ENCODE measurements at regions not wholly inside any gene's neighbourhood (a gene's known extent, or its start where the extent isn't known, plus 50 kb on each side); places are given as distances from the start of the nearest gene placed in this dataset.

DNA sequence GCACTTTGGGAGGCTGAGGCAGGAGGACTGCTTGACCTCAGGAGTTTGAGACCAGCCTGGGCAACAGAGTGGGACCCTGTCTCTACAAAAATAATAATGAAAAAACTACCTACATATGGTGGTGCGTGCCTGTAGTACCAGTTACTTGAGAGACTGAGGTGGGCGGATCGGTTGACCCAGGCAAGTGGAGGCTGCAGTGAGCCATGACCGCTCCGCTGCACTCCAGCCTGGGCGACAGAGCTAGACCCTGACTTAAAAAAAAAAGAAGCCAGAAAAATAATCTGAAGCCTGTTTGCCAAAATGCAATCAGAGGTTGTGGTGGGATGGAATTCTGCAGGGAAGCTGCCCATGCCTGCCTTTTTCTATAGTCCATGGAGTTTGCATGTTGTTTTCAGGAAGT, 50.4 kb upstream of the GGTA1 start:
- no peak for DNase-seq

GRCh38 chr9:121550569-121551512, 51.2 kb upstream of the GGTA1 start:
- DNase-seq: peak; percentile 48

- no peak for DNase-seq
Measured at GRCh38 chr9:121551985-121552753, 52.5 kb upstream of the GGTA1 start.

GRCh38 chr9:121556082-121556481, 56.4 kb upstream of the GGTA1 start:
- DNase-seq: no peak

GRCh38 chr9:121556580-121556979, 56.9 kb upstream of the GGTA1 start:
- peak; percentile 60 for DNase-seq

- DNase-seq: peak; percentile 89
Measured at GRCh38 chr9:121557581-121558447, 58.2 kb upstream of the GGTA1 start.

DNA sequence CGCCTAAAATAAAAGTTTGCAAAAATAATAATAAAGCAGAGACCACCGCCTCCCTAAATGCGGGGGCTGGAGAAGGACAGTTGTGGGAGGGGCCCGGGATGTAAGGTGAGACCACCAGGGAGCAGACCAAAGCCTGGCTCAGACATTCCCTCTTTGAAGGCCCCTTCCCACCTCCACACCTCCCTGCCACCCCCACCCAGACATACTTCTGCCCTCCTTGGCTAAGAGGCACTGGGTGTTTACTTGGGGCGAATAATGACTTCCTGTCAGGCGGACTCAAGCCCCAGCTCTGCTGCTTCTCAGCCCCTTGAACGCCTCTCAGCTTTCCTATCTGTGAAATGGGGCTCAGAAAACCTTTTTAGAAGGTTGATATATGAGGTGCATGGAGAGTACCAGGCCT, 58.8 kb upstream of the GGTA1 start:
- no peak for DNase-seq

- peak; percentile 67 for DNase-seq
Measured at GRCh38 chr9:121559183-121559582, 59.5 kb upstream of the GGTA1 start.

GRCh38 chr9:121560921-121561320, 61.3 kb upstream of the GGTA1 start:
- DNase-seq: no peak

- no peak for DNase-seq
Measured at GRCh38 chr9:121561385-121562222, 62.0 kb upstream of the GGTA1 start.

DNA sequence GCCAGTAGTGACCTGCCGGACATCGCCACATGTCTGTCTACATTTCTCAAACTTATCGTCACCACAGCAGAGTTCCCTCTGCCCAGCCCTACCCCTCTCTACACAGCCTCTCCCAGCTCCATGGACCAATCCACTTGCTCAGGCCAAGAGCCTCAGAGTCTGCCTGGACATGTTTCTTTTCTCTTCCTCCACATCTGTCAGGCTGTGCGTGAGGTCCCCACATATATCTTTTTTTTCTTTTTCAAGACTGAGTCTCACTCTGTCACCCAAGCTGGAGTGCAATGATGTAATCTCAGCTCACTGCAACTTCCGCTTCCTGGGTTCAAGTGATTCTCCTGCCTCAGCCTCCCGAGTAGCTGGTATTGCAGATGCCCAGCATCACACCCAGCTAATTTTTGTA, 62.7 kb upstream of the GGTA1 start:
- DNase-seq: peak; percentile 25

- DNase-seq: no peak
Measured at GRCh38 chr9:121563425-121563824, 63.8 kb upstream of the GGTA1 start.

DNA sequence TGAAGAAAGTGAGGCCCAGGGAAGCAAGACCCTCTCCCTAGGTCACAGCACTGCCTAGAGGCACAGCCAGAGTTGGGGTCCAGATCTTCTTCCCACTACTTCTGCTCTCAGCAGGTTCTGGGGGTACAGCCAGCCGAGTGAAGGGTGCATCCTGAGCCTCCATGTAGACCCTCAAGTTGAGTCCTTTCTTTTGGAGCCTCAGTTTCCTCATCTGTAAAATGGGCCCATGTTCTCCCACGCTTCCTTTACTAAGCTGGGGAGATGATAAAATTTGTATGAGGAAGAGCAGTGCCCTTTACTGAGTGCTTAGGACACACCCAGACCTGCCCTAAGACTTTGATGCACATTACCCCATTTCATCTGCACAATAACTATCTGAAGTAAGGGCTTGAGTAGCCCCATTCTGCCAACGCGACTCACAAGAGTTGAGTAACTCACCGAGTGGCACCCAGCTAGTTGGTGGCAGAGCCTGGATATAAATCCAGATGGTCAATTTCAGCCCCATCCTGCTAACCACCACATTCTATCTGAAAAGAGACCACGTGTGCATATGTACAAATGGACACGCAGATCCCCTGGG, 64.3 kb upstream of the GGTA1 start:
- DNase-seq: no peak

DNA sequence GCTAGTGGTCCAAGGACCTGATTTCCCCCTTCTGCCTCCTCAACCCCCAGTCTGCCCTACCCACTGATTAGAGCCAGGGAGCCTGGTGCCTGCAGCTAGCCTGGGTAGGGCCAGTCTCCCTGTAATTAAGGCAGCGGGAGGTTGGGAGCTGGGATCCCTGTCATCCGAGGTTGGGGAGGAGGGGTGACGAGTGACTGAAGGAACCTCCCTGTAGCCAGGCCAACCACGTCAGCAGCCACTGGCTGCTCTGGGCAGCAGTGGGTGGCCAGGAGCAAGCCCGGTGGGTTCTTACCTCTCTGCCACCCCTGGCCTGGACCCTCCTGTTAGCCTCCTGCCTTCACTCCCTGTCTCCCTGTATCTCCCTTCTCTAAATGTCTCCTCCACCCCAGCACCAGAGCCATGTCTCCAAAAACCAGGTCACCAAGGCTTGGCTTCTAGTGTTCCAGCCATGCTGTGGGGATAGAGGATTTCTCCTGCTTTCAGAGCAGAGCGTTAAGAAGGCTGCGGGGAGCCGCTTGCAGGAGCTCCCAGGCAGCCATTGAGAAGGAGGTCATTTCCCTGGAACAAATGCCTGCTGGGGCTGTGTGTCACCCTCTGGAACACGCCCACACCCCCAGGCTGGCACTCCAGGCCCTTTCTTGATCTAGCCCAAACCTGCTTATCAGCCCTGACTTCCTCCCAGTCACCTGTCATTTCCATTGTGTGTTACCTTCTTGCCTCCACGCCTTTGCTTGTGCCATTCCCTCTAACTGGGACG, 65.0 kb upstream of the GGTA1 start:
- no peak for DNase-seq

DNA sequence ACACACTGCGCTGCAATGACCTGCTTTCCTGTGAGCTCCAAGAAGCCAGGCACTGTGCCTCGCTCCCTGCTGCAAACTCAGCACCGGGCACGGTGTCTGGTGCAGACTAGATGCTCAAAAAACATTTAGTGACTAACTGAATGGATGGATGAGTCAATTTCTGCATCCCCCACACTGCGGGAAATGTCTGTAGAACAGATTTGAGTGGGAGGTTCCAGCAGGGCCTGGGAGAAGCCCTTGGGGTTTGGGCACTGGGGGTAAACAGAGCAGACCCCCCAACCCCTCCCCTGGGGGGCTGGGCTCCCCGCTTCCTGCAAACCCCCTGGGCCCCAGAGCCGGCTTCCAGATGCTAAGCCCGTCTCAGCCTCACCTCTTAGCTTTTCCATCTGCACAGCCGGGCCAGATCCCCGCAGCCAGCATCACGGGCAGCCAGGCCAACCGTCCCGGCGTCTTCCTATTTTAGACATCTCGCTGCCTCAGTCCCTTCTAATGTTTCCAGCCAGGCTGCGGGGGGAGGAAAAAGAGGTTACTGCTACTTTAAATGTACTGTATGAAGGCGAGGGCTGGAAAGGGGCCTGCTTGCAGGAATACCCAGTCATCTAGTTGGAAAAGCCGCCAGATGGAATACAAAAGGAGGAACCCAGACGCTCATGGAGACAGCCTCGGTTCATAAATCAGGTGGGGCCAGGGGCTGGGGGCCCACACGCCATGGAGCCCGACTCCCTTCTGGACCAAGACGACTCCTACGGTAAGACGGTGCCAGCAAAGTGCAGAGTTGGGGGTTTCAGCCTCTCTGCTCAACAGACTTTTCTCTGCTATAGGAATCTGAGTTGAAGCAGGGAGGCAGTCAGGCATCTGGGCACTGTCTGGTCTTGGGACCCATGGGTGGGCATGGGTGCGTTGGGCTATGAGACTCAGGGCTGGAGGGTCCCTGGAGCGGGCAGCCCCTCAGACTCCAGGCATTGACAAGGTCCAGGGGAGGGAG, 67.1 kb upstream of the GGTA1 start:
- DNase-seq: no peak

DNA sequence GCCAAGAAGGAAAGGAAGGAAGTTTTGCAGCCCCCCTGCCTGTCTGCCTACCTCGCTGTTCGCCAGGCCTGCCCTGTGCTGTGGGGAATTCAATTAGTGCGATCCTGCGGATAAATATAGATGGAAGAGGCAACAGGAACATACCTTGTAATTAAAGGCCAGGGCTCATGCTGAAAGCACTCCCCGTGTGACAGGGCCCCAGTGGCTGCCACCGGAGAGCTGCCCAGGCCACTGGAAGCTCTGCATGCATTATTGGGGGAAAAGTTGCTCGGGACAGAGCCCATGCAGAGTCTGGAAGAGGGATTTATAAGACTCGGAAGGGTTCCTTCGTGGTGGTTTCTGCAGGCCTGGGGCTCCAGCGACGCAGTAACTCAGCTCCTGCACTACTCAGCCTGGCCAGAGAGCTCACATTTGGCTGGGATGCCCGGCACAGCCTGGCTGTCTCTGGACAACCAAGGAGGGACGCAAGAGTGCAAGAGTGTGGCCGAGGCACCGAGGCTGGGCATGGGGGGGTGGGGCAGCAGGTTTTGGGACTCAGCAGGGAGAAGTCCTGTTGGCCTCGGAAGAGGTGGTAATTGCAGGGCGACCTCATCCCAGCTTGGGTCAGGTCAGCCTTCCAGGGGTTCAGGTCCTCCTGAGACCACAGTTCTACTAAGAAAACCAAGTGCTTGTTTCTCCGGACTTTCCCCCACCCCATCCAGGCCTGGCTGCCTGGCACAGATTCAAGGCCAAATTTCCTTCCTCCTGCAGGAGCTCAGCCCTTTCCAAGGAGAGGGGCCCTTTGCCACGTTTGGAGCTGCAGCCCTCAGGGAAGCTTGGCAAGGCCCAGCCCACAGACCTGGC, 68.1 kb upstream of the GGTA1 start:
- DNase-seq: no peak

DNA sequence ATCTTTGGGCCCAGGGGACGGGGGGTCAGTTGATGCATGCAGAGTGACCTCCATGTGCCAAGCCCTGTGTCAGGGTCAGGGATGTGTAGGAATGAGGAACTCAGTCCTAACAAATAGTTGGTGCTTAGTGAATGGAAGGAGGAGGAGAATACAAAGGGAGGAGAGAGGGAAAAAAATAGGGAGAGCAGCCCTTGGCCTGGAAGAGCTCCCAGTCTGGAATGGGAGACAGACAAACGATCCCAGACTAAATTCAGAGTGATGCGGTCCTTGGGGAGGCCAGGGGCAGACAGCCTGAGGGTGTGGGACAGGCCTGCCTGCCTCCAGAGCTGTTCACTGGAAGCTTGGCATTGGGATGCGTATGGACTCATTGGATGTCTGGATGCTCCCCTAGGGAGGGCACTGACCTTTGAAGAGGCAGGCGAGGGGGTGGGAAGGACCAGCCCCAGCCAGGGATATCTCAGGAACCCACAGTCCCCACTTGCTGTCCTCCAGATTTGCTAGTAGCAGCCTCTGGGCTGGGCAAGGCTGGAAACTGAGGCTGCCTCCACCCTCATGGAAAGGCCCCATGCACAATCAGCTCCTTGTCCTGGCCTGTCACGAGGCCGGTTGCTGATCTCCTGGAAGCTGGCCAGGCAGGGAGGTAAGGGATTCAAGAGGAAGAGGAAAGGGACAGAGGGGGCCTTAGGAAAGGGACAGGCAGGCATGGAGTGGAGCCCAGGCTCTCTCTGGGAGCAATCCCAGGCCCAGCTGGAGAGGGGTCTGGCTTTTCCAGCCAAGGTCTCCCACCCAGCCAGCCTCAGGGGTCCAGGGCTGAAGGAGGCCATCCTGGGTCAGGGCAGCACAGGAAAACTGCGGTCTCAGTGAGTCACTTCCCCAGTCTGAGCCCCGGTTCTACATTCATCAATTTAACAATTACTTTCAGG, 69.0 kb upstream of the GGTA1 start:
- no peak for DNase-seq

- DNase-seq: no peak
Measured at GRCh38 chr9:121569266-121569648, 69.6 kb upstream of the GGTA1 start.
